GM10248 (cell line): ENCODE measurements at regions not wholly inside any gene's neighbourhood (a gene's known extent, or its start where the extent isn't known, plus 50 kb on each side); places are given as distances from the start of the nearest gene placed in this dataset.

ENCODE experiments used
- CTCF ChIA-PET: fragments of 300-600 bp; sonication (Branson Sonifier 250); formaldehyde crosslinking; extraction: SDS; loops from one replicate; lab custom pipeline; 2021; ENCODE audit warnings: antibody characterized with exemption; lab: Yijun Ruan, JAX
- POLR2A ChIA-PET: fragments of 350-650 bp; sonication (Branson Sonifier 250); formaldehyde crosslinking; extraction: SDS; loops from one replicate; lab custom pipeline; 2020; ENCODE audit warnings: antibody characterized with exemption; lab: Yijun Ruan, JAX
- DNase-seq: peaks from one replicate; pipeline ENCODE4 v3.0.0; 2012; ENCODE audit errors: extremely low spot score
- TF ChIP-seq, protein P1 (sequence below): IDR thresholded peaks from 2 replicates; pipeline ENCODE4 v1.5.1; 2012; ENCODE audit warnings: mild to moderate bottlenecking, low read depth; ENCODE audit errors: extremely low read depth, missing control alignments, control extremely low read depth

DNA sequence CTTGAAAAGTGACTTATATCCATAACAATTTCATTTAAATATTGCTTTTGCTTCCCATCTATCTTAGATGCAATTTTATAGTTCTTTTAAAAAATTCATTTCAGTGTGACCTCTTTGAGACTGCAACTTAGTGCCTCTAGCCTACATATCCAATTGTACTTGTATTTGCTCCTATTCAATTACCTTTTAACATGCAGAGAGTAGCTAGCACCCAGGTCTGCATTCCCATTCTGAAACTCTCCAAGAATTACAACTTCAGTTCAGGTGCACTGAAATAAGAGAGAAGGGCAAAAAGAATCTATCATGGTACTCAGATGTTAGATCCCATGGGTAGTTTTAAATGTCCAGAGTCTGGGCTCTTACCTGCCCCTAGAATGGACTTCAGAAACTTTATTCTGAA is 765.4 kb upstream of the SLC35B3 start:
- TF ChIP-seq, protein P1, sequence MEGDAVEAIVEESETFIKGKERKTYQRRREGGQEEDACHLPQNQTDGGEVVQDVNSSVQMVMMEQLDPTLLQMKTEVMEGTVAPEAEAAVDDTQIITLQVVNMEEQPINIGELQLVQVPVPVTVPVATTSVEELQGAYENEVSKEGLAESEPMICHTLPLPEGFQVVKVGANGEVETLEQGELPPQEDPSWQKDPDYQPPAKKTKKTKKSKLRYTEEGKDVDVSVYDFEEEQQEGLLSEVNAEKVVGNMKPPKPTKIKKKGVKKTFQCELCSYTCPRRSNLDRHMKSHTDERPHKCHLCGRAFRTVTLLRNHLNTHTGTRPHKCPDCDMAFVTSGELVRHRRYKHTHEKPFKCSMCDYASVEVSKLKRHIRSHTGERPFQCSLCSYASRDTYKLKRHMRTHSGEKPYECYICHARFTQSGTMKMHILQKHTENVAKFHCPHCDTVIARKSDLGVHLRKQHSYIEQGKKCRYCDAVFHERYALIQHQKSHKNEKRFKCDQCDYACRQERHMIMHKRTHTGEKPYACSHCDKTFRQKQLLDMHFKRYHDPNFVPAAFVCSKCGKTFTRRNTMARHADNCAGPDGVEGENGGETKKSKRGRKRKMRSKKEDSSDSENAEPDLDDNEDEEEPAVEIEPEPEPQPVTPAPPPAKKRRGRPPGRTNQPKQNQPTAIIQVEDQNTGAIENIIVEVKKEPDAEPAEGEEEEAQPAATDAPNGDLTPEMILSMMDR, result no peak
- DNase-seq, result no peak
- CTCF ChIA-PET, result no interaction called here
- POLR2A ChIA-PET, result no interaction called here

DNA sequence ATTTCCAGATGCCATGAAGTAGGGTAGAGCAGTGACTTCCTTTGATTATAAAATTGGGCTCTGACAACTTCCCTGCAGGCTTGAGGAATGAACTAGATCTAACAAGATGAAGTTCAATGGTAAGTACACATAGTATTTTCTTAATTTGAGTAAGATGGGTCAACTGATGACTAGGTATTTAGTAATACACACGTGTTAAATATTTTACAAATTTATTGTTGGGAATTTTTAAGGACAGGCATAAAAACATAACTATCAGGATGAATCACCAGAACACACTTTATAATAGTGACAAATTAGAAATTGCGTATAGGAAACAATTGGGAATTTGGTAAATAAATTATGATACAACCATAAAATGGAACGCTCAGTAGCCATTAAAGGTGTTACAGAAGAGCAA is 762.4 kb upstream of the SLC35B3 start:
- TF ChIP-seq, protein P1, result no peak
- CTCF ChIA-PET, result interaction anchor here (1.2 kb wide), 1 partner anchor 12 kb away, joined by 3 read pairs; no protein-coding TSS in a partner anchor
- DNase-seq, result no peak
- POLR2A ChIA-PET, result no interaction called here

DNA sequence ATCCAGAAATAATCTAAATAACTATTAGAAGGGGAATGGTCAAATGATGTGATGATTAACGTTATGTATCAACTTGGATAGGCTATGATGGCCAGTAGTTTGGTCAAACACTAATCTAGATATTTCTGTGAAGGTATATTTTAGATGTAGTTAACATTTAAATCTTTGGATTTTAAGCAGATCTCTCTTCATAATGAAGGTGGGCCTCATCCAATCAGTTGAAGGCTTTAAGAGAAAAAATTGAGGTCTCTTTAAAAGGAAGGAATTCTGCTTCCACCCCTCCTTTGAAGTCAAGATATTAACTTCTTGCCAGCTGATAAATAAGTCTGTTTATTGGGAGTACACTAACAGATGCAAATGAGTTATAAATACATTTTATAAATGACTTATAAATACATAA is 760.0 kb upstream of the SLC35B3 start:
- TF ChIP-seq, protein P1, result no peak
- ChIA-PET POLR2A (no interaction called here), CTCF (no interaction called here)
- DNase-seq, result no peak

DNA sequence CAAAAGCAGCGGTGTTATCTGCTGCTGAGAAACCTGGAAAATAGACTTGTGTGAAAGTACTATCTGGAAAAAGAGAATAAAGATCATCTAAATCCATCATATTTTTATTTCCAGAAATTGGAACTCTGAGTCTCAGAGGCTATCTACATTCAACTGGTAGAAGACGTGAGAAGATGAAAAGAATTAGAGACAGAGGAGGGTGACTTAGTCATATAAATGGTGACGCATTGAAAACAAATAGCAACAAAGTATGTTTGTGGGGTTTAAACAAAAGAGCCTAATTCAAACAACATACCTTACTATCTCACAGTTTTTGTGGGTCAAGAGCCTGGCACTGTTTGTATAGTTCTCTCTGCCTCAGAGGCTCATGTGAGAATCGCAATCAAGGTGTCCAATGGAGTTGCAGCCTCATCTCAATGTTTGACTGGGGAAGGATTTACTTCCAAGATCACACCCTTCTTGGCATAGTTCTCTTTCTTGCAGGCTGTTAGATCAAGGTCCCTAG is 757.1 kb upstream of the SLC35B3 start:
- DNase-seq, result no peak
- POLR2A ChIA-PET, result no interaction called here
- CTCF ChIA-PET, result no interaction called here
- TF ChIP-seq, protein P1, result no peak

DNA sequence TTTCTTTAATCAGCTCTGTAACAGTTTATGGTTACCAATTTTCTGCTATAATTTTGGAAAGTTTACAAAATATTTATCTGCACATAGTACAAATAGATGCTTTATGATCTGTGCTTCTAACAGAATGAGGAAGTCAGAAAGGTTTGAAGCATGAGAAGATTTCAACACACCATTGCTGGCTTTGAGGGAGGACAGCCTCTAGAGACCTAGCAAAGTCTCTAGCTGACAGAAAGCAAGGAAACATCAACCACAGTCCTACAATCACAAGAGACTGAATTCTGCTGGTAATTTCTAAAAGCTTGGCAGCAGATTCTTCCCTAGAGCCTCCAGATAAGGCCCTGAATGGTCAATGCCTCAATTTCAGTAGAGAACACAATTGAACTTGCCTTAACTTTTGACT is 750.8 kb upstream of the SLC35B3 start:
- ChIA-PET POLR2A (no interaction called here), CTCF (no interaction called here)
- TF ChIP-seq, protein P1, result no peak
- no peak for DNase-seq

DNA sequence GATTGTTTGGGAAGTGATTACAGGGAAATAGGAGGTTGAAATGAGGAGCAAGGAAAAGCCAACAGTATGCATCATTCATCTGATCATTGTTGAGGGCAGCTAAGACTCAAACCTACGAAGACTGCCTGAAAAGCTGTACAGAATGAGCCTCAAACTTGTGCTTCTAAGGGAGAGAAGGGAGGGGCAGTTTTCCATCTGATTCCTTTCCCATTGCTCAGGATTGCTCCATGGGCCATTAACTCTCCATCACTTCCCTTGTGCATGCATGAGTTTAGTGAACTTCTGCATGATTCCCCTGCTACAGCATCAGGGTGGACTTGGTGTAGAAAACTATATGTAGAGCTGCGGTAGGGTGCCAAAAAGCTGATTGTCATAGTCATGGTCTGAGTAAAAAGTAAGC is 742.7 kb upstream of the SLC35B3 start:
- CTCF ChIA-PET, result no interaction called here
- DNase-seq, result no peak
- POLR2A ChIA-PET, result no interaction called here
- TF ChIP-seq, protein P1, result no peak

DNA sequence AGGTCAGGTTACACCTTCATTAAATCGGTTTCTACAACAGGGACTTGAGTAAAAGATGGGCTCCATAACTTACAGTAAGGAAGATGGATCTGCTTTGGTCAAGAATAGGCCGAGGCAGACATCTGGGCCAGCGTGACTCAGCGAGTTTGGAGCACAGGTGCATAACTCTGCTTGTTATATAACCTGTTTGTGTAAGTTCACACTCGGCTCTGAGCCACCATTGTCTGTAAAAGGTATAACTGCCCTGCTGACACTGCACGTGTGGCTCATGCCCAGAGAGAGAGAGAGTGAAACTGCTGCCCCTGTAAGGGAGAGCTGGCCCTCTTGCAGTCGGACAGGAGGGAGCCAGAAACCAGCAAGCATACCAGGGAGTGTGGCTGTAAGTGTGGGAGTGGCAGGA is 737.9 kb upstream of the SLC35B3 start:
- DNase-seq, result no peak
- POLR2A ChIA-PET, result no interaction called here
- CTCF ChIA-PET, result no interaction called here
- TF ChIP-seq, protein P1, result no peak
